SK-N-SH treated with all-trans-retinoic acid at 6 μM for 48 hours (cell line): ENCODE measurements at regions not wholly inside any gene's neighbourhood (a gene's known extent, or its start where the extent isn't known, plus 50 kb on each side); places are given as distances from the start of the nearest gene placed in this dataset.

Source experiments
- ARNTL ChIP-seq: fragments of 450-650 bp; formaldehyde crosslinking; IDR thresholded peaks from 2 replicates; pipeline ENCODE4 v1.5.0; 2020; ENCODE audit warnings: low read depth, mild to moderate bottlenecking, moderate library complexity, borderline replicate concordance
- CREB5 ChIP-seq: fragments of 250-450 bp; sonication (Bioruptor Pico); IDR thresholded peaks from 2 replicates; pipeline ENCODE4 v1.5.1; 2020; ENCODE audit warnings: low read depth, mild to moderate bottlenecking, moderate library complexity
- CSDC2 ChIP-seq: fragments of 250-450 bp; sonication (Bioruptor Pico); IDR thresholded peaks from 2 replicates; pipeline ENCODE4 v1.5.0; 2020; ENCODE audit warnings: mild to moderate bottlenecking, moderate library complexity
- GLIS3 ChIP-seq: fragments of 250-450 bp; sonication (Bioruptor Pico); IDR thresholded peaks from 2 replicates; pipeline ENCODE4 v1.5.0; 2020; ENCODE audit warnings: mild to moderate bottlenecking, moderate library complexity
- PATZ1 ChIP-seq: fragments of 250-450 bp; sonication (Bioruptor Pico); IDR thresholded peaks from 2 replicates; pipeline ENCODE4 v1.8.0; 2020; ENCODE audit warnings: mild to moderate bottlenecking, moderate library complexity, borderline replicate concordance
- POU6F1 ChIP-seq: fragments of 250-450 bp; sonication (Bioruptor Pico); IDR thresholded peaks from 2 replicates; pipeline ENCODE4 v1.8.0; 2021; ENCODE audit warnings: low read depth, mild to moderate bottlenecking, moderate library complexity, borderline replicate concordance
- RARB ChIP-seq: fragments of 250-450 bp; sonication (Bioruptor Pico); IDR thresholded peaks from 2 replicates; pipeline ENCODE4 v1.8.0; 2021; ENCODE audit warnings: mild to moderate bottlenecking, moderate library complexity
- TOX ChIP-seq: fragments of 250-450 bp; sonication (Bioruptor Pico); IDR thresholded peaks from 2 replicates; pipeline ENCODE4 v1.8.0; 2021; ENCODE audit warnings: mild to moderate bottlenecking, moderate library complexity, borderline replicate concordance
- ZFP3 ChIP-seq: fragments of 250-450 bp; sonication (Bioruptor Pico); IDR thresholded peaks from 2 replicates; pipeline ENCODE4 v1.5.0; 2020; ENCODE audit warnings: mild to moderate bottlenecking, moderate library complexity
- ZFP30 ChIP-seq: fragments of 450-650 bp; formaldehyde crosslinking; IDR thresholded peaks from 2 replicates; pipeline ENCODE4 v1.5.0; 2022; ENCODE audit warnings: mild to moderate bottlenecking, moderate library complexity
- ZNF565 ChIP-seq: fragments of 450-650 bp; formaldehyde crosslinking; conservative IDR thresholded peaks from 2 replicates; pipeline ENCODE4 v1.5.0; 2020; ENCODE audit warnings: low read depth, mild to moderate bottlenecking, moderate library complexity
- ZNF8 ChIP-seq: fragments of 450-650 bp; formaldehyde crosslinking; IDR thresholded peaks from 2 replicates; pipeline ENCODE4 v1.5.0; 2020; ENCODE audit warnings: mild to moderate bottlenecking, moderate library complexity

DNA sequence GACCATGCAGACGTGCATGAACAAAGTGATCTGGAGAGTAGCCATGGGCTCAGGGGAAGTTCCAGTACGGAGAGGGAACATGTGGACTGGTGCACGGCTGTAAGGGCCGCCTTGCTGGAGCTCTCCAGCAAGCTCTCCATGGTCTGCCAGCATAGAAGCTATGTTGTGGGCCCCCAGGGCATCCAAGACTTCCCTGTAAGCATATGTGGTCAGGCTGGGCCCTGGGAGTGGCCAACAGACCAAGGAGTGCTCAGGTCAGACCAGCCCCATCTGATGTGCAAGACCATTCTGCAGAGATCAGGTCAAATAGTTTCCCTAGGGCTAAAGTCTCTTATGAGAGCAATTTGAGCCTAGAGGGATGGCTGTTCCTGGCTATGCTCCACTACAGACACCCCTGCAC is 110.1 kb upstream of the DAZL start:
- TF ChIP-seq ZFP3 (CRISPR knock-in tag) (no peak), PATZ1 (CRISPR knock-in tag) (no peak), ZNF8 (CRISPR knock-in tag) (no peak), RARB (CRISPR knock-in tag) (no peak), CSDC2 (CRISPR knock-in tag) (no peak), POU6F1 (CRISPR knock-in tag) (no peak), GLIS3 (CRISPR knock-in tag) (no peak), CREB5 (CRISPR knock-in tag) (no peak), TOX (CRISPR knock-in tag) (no peak), ARNTL (CRISPR knock-in tag) (no peak), ZNF565 (no peak), ZFP30 (CRISPR knock-in tag) (no peak)
